ENCODE measurements at regions not wholly inside any gene's neighbourhood (a gene's known extent, or its start where the extent isn't known, plus 50 kb on each side); places are given as distances from the start of the nearest gene placed in this dataset.
A peak's percentile ranks its signal among the peaks of the same experiment; 100 is the strongest.

DNA sequence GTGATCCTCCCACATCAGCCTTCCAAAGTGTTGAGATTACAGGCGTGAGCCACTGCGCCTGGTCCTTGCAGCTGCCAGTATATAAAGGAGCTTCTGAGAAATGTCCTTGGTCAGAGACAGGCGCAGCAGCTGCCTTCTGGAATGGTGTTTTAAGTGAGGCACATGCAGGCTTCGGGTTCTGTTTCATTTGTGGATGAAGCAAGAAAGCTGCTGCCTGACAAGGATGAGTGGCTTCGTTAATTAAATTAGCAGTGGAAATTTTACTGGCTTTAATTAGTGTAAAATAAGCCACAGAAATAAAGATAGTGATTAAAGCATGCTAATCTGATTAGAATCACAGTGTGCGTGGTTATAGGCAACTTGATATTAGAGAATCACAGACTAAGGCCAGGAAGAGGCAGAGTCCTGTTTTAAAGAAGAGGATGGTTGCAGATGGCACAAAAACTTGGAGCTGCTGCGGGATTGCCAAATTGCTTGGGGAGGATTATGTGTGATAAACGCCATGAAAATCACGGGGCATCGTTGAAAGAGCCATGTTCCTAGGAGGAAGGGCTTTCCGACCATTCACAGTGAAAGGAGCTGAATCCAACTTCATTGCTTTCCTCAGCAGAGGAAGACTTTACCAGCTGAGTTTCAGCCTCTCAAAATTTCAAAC is 348.4 kb upstream of the FAT1 start:
- Histone ChIP-seq H3K4me1 (ENCODE audit: low read depth) (no peaks in the 10 kb centered on the region), H3K27ac (no peak overlapping the region), H3K27me3 (no peaks in the 10 kb centered on the region), H3K36me3 (no peaks in the 10 kb centered on the region), H3K9me3 (ENCODE audit: low read depth) (no peaks in the 10 kb centered on the region), H3K4me3 (no peak overlapping the region)
- DNase-seq (ENCODE audit: low read depth in 1 of 2, low spot score in 1 of 2) = peak in 1 of 2 donors; percentile 10
- TF ChIP-seq, protein P1, sequence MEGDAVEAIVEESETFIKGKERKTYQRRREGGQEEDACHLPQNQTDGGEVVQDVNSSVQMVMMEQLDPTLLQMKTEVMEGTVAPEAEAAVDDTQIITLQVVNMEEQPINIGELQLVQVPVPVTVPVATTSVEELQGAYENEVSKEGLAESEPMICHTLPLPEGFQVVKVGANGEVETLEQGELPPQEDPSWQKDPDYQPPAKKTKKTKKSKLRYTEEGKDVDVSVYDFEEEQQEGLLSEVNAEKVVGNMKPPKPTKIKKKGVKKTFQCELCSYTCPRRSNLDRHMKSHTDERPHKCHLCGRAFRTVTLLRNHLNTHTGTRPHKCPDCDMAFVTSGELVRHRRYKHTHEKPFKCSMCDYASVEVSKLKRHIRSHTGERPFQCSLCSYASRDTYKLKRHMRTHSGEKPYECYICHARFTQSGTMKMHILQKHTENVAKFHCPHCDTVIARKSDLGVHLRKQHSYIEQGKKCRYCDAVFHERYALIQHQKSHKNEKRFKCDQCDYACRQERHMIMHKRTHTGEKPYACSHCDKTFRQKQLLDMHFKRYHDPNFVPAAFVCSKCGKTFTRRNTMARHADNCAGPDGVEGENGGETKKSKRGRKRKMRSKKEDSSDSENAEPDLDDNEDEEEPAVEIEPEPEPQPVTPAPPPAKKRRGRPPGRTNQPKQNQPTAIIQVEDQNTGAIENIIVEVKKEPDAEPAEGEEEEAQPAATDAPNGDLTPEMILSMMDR (IDR thresholded peaks at IDR 0.05; ENCODE audit: low read depth, low read length) = no peak

DNA sequence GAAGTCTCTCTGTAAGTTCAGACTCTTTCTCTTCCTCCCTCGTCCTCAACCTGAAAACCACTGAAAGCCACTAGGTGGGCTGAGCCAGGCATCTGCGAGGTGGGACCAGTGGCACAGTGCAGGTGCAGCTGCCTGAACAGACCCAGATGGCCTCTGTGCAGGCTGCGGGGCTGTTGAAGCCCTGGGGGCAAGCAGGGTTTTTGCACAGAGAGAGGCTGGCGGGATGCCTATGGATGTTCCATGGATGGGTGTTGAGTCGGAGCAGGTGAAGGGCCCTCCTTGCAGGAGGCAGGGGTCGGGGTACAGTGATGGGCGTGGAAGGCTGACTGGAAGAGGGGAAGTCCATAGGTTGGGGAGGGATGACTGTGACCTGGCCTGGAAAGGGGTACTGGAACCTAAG is 350.2 kb upstream of the FAT1 start:
- TF ChIP-seq, protein P1 (IDR thresholded peaks at IDR 0.05; ENCODE audit: low read depth, low read length) = no peak
- H3K4me3 ChIP-seq = no peak overlapping the region
- H3K27me3 ChIP-seq = no peaks in the 10 kb centered on the region
- no peaks in the 10 kb centered on the region for H3K4me1 ChIP-seq (ENCODE audit: low read depth)
- no peak overlapping the region for H3K27ac ChIP-seq
- H3K36me3 ChIP-seq = no peaks in the 10 kb centered on the region
- DNase-seq (ENCODE audit: low read depth in 1 of 2, low spot score in 1 of 2) = no peak
- H3K9me3 ChIP-seq (ENCODE audit: low read depth) = no peaks in the 10 kb centered on the region

DNA sequence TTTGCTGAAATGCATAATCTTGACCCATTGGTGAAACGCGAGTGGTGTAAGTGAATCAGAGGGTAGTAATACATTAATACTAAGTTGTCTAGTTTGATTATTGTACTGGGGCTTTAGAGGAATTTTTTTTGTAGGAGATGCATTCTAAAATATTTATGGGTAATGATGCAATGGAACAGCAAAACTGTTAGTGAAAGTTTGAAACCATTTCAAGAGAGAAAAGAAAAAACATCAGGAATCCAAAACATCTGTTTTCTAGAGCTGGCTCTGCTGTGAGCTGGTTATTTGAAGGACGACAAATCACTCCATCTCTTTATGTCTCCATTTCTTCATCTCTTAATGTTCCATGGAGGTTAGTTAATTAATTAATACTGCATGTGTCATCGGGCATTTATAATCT is 351.9 kb upstream of the FAT1 start:
- TF ChIP-seq, protein P1 (IDR thresholded peaks at IDR 0.05; ENCODE audit: low read depth, low read length) = no peak
- Histone ChIP-seq H3K4me3 (no peak overlapping the region), H3K27ac (no peak overlapping the region), H3K4me1 (ENCODE audit: low read depth) (no peaks in the 10 kb centered on the region), H3K36me3 (no peaks in the 10 kb centered on the region), H3K9me3 (ENCODE audit: low read depth) (no peaks in the 10 kb centered on the region), H3K27me3 (no peaks in the 10 kb centered on the region)
- no peak for DNase-seq (ENCODE audit: low read depth in 1 of 2, low spot score in 1 of 2)

DNA sequence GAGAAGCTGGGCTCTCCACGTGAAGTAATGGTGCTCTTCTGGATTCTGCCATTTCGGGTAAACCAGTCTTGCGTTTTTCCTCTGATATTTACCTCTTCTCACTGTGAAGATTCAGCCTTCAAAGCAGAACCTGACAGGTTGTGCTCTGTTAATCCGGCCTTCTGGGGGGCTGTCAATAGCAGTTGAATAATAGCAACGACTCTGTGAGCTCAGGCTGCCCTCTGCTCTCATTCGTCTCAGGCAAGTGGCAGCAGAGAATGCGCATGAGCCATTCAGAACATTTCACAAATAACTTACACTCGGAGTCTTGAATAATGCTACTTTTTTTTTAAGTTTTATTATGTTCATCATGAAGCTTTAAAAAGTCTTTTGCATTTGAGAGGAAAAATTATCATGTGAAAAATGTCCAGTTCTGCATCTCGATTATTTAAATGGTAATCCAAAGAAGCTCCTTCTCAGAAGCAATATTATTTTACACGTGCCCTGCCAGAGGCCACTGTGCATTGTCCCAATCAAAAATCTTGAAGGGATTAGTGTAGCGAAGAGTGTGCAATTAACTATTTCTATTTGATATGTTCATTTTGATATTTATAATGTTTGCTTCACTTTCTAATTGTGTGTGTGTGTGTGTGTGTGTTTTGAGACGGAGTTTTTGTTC is 354.2 kb upstream of the FAT1 start:
- no peak for DNase-seq (ENCODE audit: low read depth in 1 of 2, low spot score in 1 of 2)

DNA sequence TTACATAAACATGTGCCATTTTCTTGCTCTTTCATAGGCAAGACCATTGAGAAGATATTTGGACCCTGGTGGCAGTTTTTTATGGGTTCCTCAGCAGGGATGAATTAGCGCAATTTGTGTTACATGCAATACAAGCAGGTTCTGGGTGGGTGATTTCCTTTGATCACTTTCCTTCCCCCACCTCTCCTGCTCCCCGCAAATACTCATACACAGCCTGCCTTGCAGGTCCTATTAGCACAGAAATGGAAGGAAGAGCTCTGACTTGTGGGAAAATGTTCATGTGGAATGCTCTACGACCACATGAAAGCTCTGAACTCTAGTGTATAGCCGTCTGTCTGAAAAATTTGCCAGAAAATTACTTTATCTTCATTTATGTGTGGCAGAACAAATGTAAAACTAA is 361.0 kb upstream of the FAT1 start:
- Histone ChIP-seq H3K4me3 (no peak overlapping the region), H3K9me3 (ENCODE audit: low read depth) (no peaks in the 10 kb centered on the region), H3K27ac (no peak overlapping the region), H3K36me3 (no peaks in the 10 kb centered on the region), H3K27me3 (no peaks in the 10 kb centered on the region), H3K4me1 (ENCODE audit: low read depth) (no peaks in the 10 kb centered on the region)
- no peak for DNase-seq (ENCODE audit: low read depth in 1 of 2, low spot score in 1 of 2)
- TF ChIP-seq, protein P1 (IDR thresholded peaks at IDR 0.05; ENCODE audit: low read depth, low read length) = no peak

More for the DNA sequence above, 354.2 kb upstream of the FAT1 start:
- Histone ChIP-seq H3K36me3 (no peaks in the 10 kb centered on the region), H3K27ac (no peak overlapping the region), H3K4me1 (ENCODE audit: low read depth) (no peaks in the 10 kb centered on the region), H3K9me3 (ENCODE audit: low read depth) (no peaks in the 10 kb centered on the region), H3K4me3 (no peak overlapping the region), H3K27me3 (no peaks in the 10 kb centered on the region)
- TF ChIP-seq, protein P1 (IDR thresholded peaks at IDR 0.05; ENCODE audit: low read depth, low read length) = no peak
